WI38 (cell line): ENCODE measurements at regions not wholly inside any gene's neighbourhood (a gene's known extent, or its start where the extent isn't known, plus 50 kb on each side); places are given as distances from the start of the nearest gene placed in this dataset.
"Not testable (repeated sequence)": the region's sequence is repeated elsewhere in the genome, so short reads cannot be mapped to it uniquely, and the experiment has no call there.

ENCODE experiments used
- H3K4me3 ChIP-seq: 2 replicates; pipeline ENCODE4 v1.5.1; 2011; ENCODE audit warnings: low read depth, mild to moderate bottlenecking, control low read depth, low read length
- TF ChIP-seq, protein P1 (sequence below): IDR thresholded peaks from 2 replicates; pipeline ENCODE4 v1.5.1; 2012; ENCODE audit warnings: low read depth, mild to moderate bottlenecking, control low read depth, low read length

DNA sequence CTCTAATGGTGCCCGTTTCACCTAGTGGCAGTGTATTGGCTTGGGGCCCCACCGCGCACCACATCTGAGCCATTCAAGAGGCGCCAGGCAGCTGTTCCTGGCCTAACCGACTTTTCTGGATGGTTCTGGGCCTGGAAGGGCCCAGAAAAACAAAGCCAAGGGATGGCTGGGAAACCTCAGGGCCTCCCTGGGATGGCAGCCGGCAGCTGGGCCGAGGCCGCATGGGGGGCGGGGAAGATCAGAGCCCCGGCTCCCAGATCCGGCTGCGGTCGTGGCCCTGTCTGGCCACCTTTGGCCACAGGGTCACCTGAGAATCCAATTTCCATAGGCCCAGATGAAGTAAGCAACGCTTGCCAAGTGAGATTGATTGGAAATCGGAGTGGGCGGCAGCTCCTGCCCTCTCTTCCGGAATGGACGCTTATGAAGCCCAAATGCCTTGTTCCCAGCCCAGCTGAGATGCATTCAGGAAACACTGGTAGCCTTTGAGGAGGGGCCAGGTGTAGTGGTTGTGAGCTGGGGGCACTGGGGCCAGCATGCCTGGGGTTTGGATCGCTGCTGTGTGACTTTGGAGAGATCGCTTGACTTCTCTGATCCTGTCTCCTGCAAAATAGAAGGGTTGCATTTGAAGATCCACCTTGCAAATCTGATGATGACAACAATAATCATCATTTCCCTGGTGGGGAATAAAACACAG is 163.8 kb upstream of the GSE1 start:
- TF ChIP-seq, protein P1, sequence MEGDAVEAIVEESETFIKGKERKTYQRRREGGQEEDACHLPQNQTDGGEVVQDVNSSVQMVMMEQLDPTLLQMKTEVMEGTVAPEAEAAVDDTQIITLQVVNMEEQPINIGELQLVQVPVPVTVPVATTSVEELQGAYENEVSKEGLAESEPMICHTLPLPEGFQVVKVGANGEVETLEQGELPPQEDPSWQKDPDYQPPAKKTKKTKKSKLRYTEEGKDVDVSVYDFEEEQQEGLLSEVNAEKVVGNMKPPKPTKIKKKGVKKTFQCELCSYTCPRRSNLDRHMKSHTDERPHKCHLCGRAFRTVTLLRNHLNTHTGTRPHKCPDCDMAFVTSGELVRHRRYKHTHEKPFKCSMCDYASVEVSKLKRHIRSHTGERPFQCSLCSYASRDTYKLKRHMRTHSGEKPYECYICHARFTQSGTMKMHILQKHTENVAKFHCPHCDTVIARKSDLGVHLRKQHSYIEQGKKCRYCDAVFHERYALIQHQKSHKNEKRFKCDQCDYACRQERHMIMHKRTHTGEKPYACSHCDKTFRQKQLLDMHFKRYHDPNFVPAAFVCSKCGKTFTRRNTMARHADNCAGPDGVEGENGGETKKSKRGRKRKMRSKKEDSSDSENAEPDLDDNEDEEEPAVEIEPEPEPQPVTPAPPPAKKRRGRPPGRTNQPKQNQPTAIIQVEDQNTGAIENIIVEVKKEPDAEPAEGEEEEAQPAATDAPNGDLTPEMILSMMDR, result no peak
- no peak overlapping the region for H3K4me3 ChIP-seq

DNA sequence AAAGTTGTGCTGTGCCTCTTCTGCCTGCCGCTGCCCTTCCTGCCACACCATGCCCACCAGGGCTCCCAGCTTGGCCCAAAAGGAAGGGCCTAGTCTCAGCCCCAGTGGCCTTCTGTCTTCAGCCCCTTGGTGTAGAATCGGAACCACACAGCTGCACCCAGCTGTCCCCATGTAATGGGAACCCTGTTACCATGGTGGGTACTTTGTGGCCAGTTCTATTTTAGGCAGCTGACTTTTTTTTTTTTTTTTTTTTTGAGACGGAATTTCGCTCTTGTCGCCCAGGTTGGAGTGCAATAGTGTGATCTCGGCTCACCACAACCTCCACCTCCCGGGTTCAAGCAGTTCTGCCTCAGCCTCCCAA is 163.3 kb upstream of the GSE1 start:
- TF ChIP-seq, protein P1, result no peak
- no peak overlapping the region for H3K4me3 ChIP-seq

DNA sequence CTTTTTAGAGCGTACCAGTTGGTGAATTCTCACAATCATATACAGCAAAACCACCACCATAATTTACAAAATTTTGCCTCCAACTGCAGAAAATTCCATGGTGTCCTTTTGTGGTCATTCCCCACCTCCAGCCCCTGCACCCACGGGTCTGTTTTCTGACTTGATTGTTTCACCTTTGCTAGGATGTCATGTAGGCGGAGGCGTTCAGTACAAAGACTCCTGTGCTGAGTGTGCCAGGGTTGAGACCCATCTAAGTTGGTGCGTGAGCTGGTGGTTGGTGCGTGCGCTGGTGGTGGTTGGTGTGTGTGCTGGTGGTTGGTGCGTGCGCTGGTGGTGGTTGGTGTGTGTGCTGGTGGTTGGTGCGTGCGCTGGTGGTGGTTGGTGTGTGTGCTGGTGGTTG is 162.0 kb upstream of the GSE1 start:
- not testable (repeated sequence) for H3K4me3 ChIP-seq

DNA sequence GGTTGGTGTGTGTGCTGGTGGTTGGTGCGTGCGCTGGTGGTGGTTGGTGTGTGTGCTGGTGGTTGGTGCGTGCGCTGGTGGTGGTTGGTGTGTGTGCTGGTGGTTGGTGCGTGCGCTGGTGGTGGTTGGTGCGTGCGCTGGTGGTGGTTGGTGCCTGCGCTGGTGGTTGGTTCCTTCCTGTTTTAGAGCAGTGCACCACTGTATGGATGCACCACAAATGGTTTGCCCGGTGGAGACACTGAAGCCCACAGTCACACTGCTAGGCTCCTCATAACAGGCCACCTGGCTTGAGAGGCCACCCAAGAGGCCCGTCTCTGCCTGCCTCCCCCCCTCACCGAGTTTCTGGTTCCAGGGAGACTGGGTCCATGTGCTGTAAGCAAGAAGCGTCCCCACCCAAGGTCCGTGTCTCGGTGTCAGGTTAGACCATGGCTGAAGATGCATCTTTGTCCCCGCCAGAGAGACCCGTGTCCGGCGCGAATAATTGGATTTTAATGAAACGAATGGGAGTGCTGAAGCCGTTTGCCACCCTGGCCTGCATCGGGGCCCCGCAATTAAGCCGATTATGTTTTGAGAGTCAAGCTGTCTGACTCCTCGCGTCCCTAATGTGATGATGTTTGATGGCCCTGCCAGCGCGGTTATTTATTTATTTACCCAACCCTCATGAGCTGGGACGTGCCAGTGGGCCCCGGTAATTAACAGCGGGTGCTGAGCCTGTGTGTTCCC is 161.3 kb upstream of the GSE1 start:
- H3K4me3 ChIP-seq, result no peak overlapping the region
- TF ChIP-seq, protein P1, result no peak

DNA sequence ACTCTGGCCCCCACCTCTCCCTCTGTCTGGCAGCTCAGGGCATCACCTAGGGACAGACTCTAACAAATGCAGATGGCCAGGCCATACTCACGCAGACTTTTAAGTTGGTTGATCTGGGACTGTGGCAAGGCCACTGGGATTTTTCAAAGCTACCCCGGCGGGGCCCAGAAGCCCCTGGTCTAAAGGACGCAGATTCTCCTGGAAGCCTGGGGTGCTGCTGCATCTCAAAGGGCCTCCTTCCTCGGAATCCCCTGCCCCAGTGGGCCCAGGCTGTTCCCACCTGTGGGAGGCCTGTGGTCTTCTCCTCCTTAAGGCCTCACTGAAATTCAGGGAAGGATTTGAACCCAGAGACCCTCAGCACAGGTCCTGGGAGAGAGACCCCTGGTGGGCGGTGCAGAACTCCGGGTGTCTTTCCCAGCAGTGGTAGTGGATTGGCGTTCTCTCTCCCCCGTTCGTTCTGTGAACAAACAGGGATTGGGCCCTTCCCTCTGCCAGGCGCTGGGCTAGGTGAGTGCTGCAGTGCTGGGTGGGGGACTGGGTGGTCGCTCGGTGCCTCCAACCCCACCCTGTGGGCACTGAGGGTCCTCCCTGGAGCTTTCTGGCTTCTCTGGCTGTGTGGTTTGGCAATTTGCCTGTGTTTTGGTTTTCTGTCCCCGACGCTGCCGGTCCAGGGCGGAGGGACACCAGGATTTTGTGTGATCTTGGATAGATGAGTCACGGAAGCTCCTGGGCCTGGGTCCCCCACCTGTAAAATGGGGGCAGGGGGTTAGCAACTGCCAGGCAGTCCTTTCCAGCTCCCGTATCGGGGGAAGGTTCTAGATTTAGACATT is 160.5 kb upstream of the GSE1 start:
- TF ChIP-seq, protein P1, result no peak
- H3K4me3 ChIP-seq, result no peak overlapping the region

DNA sequence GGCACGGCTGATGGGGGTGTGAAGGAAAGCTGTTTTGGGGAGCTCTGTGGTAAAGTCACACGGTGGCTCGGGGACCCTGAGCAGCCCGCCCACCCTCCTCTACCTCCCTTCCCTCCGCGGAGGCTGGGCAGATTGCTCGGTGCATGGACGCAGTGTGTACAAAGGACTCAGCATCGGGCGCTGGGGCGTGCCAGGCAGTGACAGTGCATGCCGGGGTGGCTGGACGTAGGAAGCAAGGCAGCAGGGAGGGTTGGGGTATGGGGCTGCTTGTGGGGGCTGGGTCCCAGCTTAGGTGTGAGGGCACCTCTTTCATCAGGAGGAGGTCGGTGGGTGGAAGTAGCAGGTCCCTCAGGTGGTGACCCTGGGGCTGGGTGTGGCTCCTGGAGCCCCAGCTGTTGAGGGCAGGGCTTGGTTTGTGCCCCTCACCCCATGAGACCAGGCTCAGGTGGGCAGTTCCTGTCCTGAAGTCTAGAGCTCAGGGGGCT is 159.9 kb upstream of the GSE1 start:
- H3K4me3 ChIP-seq, result no peak overlapping the region
- TF ChIP-seq, protein P1, result no peak

DNA sequence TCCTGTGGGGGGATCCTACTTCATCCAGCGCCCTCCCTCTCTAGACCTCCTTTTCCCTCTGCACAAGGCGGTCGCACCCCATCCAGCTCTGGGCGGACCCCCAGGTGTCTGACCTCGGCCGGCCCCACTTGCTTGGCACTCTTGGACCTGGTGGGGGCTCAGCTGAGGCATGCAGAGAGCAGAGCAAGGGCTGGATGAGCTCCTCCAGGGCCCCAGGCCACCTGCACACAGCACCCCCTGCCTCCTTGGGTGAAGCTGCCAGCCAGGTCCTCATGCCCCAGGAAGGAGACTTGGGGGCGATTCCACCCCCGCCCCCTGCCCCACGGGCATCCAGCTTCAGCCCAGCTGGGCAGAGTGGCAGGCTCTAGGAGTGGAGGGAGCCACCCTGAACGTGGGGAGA is 159.4 kb upstream of the GSE1 start:
- TF ChIP-seq, protein P1, result no peak

More for the DNA sequence above, 159.4 kb upstream of the GSE1 start:
- H3K4me3 ChIP-seq, result no peak overlapping the region
